ENCODE measurements at regions not wholly inside any gene's neighbourhood (a gene's known extent, or its start where the extent isn't known, plus 50 kb on each side); places are given as distances from the start of the nearest gene placed in this dataset.

DNA sequence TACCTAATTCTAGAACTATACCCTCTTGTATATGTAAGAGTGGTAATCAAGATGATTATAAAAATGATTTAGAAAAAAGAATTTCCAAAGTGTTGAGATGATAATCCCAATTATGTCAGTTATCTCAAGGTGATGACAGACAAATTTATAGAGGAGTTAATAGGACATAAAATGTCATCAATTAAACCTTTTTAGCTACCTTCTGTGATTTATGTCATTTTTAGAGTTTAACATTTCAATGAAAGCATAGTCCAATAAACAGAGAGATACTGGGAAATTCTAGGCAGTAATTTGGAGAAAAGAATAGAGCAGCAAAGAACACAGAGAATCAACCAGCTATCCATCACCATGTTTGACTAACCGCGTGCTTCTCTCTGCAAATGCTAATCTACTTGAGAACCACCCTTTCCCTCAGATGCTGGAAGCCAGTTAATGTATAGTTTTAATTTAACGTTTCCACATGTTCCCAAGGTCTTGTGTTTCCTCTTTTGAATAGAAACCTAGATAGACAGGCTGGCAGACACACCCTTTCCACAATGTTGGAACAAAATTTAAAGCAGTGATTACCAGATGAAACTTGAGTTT lies 433.1 kb upstream of the FAM241A start:
- Histone ChIP-seq H3K36me3 (no peaks in the 10 kb centered on the region), H3K4me3 (no peak overlapping the region), H3K27me3 (no peaks in the 10 kb centered on the region), H3K27ac (no peak overlapping the region), H3K4me1 (ENCODE audit: insufficient read depth) (no peaks in the 10 kb centered on the region), H3K9me3 (no peaks in the 10 kb centered on the region)
- WGBS, 3 donors, result 60 to 64% (median 61%) methylated on average over 3 of the region's 3 CpGs
- intact Hi-C loops (cut with DNase I), result no loop called here
- DNase-seq, result no peak
- TF ChIP-seq EP300 (IDR thresholded peaks at IDR 0.05) (no peak), POLR2A (IDR thresholded peaks at IDR 0.05) (no peak)

DNA sequence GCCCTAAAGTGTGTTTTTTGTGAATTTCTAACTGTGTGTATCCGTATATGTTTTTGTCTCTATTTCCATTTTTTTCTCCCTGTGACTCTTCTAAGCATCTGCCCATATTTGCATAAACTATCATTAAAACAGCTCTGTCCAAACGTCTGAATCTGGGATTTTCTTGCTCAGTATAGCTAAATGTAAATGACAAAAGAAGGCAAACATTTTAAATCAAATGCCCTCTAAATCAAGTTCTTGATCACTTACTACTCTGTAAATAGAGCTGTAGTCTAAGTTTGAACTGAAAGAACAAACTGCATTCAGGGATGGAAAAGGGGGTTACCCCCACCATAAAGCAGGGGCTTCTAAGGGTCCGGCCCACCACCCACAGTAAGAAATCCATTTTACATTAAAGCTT lies 432.0 kb upstream of the FAM241A start:
- no peaks in the 10 kb centered on the region for H3K4me1 ChIP-seq (ENCODE audit: insufficient read depth)
- TF ChIP-seq, protein P1, sequence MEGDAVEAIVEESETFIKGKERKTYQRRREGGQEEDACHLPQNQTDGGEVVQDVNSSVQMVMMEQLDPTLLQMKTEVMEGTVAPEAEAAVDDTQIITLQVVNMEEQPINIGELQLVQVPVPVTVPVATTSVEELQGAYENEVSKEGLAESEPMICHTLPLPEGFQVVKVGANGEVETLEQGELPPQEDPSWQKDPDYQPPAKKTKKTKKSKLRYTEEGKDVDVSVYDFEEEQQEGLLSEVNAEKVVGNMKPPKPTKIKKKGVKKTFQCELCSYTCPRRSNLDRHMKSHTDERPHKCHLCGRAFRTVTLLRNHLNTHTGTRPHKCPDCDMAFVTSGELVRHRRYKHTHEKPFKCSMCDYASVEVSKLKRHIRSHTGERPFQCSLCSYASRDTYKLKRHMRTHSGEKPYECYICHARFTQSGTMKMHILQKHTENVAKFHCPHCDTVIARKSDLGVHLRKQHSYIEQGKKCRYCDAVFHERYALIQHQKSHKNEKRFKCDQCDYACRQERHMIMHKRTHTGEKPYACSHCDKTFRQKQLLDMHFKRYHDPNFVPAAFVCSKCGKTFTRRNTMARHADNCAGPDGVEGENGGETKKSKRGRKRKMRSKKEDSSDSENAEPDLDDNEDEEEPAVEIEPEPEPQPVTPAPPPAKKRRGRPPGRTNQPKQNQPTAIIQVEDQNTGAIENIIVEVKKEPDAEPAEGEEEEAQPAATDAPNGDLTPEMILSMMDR (IDR thresholded peaks at IDR 0.05), result no peak
- TF ChIP-seq EP300 (IDR thresholded peaks at IDR 0.05) (no peak), POLR2A (IDR thresholded peaks at IDR 0.05) (no peak)
- no peak overlapping the region for H3K4me3 ChIP-seq
- no peaks in the 10 kb centered on the region for H3K36me3 ChIP-seq
- intact Hi-C loops (cut with DNase I), result no loop called here
- no peak for DNase-seq
- 60 to 71% (median 66%) methylated on average over 3 of the region's 3 CpGs for WGBS, 3 donors
- H3K9me3 ChIP-seq, result no peaks in the 10 kb centered on the region
- no peak overlapping the region for H3K27ac ChIP-seq
- no peaks in the 10 kb centered on the region for H3K27me3 ChIP-seq

DNA sequence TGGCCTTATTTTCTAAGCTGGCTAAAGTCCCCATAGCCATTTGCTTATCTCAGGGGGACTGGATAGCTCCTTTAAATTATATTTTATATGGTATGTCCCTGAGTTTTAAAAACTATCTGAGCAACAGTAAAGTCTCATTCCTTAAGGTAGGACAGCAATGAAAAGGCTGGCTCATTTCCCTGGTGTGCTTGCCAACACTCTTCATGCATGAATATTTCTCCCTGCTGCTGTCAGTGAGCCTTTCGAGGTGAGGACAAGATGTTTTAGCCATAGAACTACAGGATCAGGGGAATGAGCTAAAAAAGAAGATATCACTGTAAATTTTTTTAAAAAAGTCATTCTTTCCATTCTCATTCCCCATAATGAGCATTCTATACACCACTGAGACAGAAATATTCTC lies 427.3 kb upstream of the FAM241A start:
- DNase-seq, result no peak
- intact Hi-C loops (cut with DNase I), result no loop called here
- no peak overlapping the region for H3K27ac ChIP-seq
- H3K36me3 ChIP-seq, result no peaks in the 10 kb centered on the region
- no peaks in the 10 kb centered on the region for H3K9me3 ChIP-seq
- no peak overlapping the region for H3K4me3 ChIP-seq
- TF ChIP-seq EP300 (IDR thresholded peaks at IDR 0.05) (no peak), POLR2A (IDR thresholded peaks at IDR 0.05) (no peak)
- TF ChIP-seq, protein P1 (IDR thresholded peaks at IDR 0.05), result no peak
- whole genome bisulfite sequencing, 3 donors, result 0 to 3% (median 0%) methylated on average over 1 of the region's 1 CpG
- no peaks in the 10 kb centered on the region for H3K27me3 ChIP-seq
- H3K4me1 ChIP-seq (ENCODE audit: insufficient read depth), result no peaks in the 10 kb centered on the region

DNA sequence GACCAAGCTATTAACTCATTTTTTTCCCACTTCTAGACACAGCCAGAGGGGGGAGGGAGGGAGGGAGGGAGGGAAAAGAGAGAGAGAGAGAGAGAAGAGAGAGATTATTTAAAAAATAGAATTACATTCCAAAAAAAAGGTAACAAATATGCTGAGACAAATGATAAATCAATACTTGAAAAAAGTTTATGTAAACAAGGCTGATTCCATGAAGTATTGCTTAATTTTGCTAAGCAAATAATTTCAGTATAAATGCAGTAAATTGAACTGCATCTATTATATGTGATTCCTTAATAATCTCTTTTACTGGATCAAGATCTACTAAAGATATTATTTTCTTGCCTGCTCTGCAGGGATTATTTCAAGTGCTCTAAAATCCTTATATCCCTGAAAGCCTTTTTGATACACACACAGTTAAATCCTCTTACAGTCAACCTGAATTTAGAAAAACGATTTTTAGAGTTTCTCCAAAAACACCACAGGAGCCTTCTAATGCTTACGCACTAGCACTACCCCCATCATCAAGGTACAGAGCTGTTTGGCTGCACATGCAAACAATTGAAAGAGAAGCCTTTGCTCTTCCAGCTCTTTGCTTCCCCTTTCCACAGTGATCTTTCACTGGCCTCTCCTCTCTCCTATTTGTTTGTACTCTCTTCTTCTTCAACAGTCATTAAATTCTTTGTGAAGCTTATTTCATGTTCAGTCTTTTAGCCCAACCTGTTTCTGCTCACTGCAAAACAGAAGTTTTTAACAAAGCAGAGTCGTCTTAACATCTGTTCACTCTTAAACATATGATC lies 426.3 kb upstream of the FAM241A start:
- Histone ChIP-seq H3K9me3 (no peaks in the 10 kb centered on the region), H3K27me3 (no peaks in the 10 kb centered on the region), H3K4me1 (ENCODE audit: insufficient read depth) (no peaks in the 10 kb centered on the region), H3K27ac (no peak overlapping the region), H3K4me3 (no peak overlapping the region), H3K36me3 (no peaks in the 10 kb centered on the region)
- no peak for DNase-seq
- WGBS, 3 donors, result 24 to 40% (median 26%) methylated on average over 3 of the region's 3 CpGs
- TF ChIP-seq, protein P1 (IDR thresholded peaks at IDR 0.05), result no peak
- intact Hi-C loops (cut with DNase I), result no loop called here

DNA sequence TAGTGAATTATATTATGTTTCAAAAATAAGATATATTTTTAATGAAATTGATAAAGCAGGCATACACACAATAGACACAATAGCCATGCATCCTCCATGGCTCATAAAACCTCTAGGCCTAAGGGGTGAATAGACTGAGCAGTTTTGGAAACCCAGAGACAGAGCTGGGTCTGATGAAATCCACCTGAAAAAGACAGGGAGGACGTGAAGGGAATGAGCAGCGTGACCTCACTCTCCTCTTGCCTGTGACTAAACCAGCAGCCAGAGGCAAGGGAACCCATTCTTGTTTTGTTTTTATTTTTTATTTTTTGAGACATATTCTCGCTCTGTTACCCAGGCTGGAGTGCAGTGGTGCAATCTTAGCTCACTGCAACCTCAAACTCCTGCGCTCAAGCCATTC lies 424.4 kb upstream of the FAM241A start:
- 78 to 83% (median 80%) methylated on average over 4 of the region's 4 CpGs for WGBS, 3 donors
- TF ChIP-seq, protein P1 (IDR thresholded peaks at IDR 0.05), result no peak
- no peak for TF ChIP-seq EP300 (IDR thresholded peaks at IDR 0.05)
- no peak for TF ChIP-seq POLR2A (IDR thresholded peaks at IDR 0.05)

More for the DNA sequence above, 424.4 kb upstream of the FAM241A start:
- H3K27me3 ChIP-seq, result no peaks in the 10 kb centered on the region
- H3K4me1 ChIP-seq (ENCODE audit: insufficient read depth), result no peaks in the 10 kb centered on the region
- H3K4me3 ChIP-seq, result no peak overlapping the region
- intact Hi-C loops (cut with DNase I), result no loop called here
- H3K36me3 ChIP-seq, result no peaks in the 10 kb centered on the region
- H3K27ac ChIP-seq, result no peak overlapping the region
- no peaks in the 10 kb centered on the region for H3K9me3 ChIP-seq
- DNase-seq, result no peak
